Spleen (tissue), 7 donors: ENCODE measurements at regions not wholly inside any gene's neighbourhood (a gene's known extent, or its start where the extent isn't known, plus 50 kb on each side); places are given as distances from the start of the nearest gene placed in this dataset.

Experiments
- CTCF ChIP-seq, 11 experiments: fragments of 200-600 bp in 7 of 11; fragments of 450-650 bp in 4 of 11; sonication (generic) in 4 of 11; IDR thresholded peaks in 8 of 11; conservative IDR thresholded peaks in 3 of 11; 1 replicate in 7 of 11; 2 replicates in 4 of 11; pipeline versions ENCODE4 v1.4.0 to v1.8.0; 2016 to 2021; ENCODE audit warnings: antibody characterized with exemption in 11 of 11, inconsistent platforms in 4 of 11, mild to moderate bottlenecking in 1 of 11
- POLR2A ChIP-seq, 3 donors: fragments of 450-650 bp; IDR thresholded peaks; one replicate each; pipeline ENCODE4 v1.5.1; 2017; ENCODE audit warnings: antibody characterized with exemption in 3 of 3, mild to moderate bottlenecking in 1 of 3
- donor health status: DM: no; HTN: no; CAD: no; lungs with moderate emphysema.
- donor health status: DM: no; HTN: no; CAD: no.
- donor health status: DM: no; HTN: no; CAD: no.

DNA sequence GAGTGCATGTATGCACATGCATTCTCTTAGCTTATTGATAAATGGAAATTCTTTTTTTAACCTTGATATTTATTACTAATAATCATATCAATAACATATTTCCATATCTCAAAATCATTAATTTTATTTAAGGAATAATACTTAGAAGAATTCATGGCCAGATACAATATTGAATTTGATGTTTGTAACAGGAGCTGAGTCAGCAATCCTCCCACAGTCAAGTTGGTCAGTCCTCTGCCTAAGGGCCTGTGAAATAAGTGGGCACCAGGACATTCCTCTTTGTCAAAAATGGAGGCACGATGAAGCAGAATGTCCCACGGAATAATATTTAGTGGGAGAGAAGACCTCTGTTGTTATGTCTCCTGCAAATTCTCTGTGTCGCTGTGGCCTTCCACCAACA is 148.6 kb downstream of the LRRC70 start:
- TF ChIP-seq CTCF (IDR thresholded peaks at IDR 0.05 in 8 of 11, conservative IDR thresholded peaks at IDR 0.05 in 3 of 11) (no peak), POLR2A (IDR thresholded peaks at IDR 0.05) (no peak)
